ENCODE measurements at regions not wholly inside any gene's neighbourhood (a gene's known extent, or its start where the extent isn't known, plus 50 kb on each side); places are given as distances from the start of the nearest gene placed in this dataset.

DNA sequence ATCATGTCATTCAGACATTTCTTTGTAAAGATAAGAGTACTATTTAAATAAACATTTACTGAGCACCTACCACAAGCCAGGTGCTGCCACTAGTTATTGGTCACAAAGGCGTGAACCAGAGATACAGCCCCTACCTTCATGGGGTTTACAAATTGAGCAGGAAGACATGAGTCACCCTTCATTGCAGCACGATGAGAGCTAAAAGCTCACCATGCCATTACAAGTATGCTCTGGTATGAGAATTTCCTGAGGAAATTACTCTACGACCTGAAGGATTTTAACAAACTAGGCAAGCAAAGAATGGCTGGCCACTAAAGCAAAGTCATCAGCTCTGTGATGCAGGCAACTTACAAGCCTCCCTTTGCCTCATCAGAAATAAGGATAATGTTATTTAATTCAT lies 346.8 kb downstream of the BRINP2 start:
- TF ChIP-seq, protein P1, sequence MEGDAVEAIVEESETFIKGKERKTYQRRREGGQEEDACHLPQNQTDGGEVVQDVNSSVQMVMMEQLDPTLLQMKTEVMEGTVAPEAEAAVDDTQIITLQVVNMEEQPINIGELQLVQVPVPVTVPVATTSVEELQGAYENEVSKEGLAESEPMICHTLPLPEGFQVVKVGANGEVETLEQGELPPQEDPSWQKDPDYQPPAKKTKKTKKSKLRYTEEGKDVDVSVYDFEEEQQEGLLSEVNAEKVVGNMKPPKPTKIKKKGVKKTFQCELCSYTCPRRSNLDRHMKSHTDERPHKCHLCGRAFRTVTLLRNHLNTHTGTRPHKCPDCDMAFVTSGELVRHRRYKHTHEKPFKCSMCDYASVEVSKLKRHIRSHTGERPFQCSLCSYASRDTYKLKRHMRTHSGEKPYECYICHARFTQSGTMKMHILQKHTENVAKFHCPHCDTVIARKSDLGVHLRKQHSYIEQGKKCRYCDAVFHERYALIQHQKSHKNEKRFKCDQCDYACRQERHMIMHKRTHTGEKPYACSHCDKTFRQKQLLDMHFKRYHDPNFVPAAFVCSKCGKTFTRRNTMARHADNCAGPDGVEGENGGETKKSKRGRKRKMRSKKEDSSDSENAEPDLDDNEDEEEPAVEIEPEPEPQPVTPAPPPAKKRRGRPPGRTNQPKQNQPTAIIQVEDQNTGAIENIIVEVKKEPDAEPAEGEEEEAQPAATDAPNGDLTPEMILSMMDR (IDR thresholded peaks at IDR 0.05; ENCODE audit: low read depth, low read length, poor library complexity, severe bottlenecking) = no peak
- no peak for TF ChIP-seq EZH2phosphoT487 (IDR thresholded peaks at IDR 0.05; ENCODE audit: borderline replicate concordance, low read length)

Measured in DOHH2 (cell line).